ENCODE measurements at regions not wholly inside any gene's neighbourhood (a gene's known extent, or its start where the extent isn't known, plus 50 kb on each side); places are given as distances from the start of the nearest gene placed in this dataset.

DNA sequence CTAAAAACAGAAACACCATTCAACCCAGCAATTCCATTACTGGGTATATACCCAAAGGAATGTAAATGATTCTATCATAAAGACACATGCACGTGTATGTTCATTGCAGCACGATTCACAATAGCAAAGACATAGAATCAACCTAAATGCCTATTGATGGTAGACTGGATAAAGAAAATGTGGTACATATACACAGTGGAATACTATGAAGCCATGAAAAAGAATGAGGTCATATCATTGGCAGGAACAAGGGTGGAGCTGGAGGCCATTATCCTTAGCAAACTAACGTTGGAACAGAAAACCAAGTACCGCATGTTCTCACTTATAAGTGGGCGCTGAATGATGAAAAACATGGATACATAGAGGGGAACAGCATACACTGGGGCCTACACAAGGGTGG is 77.2 kb upstream of the MYOCD start:
- H3K4me3 ChIP-seq (ENCODE audit: low read depth, low read length) = no peak overlapping the region
- TF ChIP-seq, protein P1, sequence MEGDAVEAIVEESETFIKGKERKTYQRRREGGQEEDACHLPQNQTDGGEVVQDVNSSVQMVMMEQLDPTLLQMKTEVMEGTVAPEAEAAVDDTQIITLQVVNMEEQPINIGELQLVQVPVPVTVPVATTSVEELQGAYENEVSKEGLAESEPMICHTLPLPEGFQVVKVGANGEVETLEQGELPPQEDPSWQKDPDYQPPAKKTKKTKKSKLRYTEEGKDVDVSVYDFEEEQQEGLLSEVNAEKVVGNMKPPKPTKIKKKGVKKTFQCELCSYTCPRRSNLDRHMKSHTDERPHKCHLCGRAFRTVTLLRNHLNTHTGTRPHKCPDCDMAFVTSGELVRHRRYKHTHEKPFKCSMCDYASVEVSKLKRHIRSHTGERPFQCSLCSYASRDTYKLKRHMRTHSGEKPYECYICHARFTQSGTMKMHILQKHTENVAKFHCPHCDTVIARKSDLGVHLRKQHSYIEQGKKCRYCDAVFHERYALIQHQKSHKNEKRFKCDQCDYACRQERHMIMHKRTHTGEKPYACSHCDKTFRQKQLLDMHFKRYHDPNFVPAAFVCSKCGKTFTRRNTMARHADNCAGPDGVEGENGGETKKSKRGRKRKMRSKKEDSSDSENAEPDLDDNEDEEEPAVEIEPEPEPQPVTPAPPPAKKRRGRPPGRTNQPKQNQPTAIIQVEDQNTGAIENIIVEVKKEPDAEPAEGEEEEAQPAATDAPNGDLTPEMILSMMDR (IDR thresholded peaks at IDR 0.05; ENCODE audit: low read depth, low read length) = no peak

DNA sequence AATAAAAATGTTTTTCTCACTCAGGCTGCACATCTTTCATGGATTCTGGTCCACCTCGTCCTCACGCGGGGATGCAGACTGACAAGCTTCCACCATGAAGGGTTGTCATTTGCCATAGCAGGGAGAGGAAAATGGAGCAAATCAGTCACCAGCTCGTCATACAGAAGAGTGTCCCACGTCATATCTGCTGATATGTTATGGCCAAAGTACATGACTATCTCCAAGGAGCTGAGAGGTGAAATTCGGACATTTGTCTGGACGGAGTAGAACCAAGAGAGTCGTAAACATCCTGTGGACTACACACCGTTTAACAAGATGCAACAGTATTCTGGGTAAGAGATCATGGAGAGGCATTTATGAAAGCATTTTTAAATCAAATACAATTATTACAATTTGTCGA is 75.3 kb upstream of the MYOCD start:
- TF ChIP-seq, protein P1 (IDR thresholded peaks at IDR 0.05; ENCODE audit: low read depth, low read length) = no peak
- no peak overlapping the region for H3K4me3 ChIP-seq (ENCODE audit: low read depth, low read length)

DNA sequence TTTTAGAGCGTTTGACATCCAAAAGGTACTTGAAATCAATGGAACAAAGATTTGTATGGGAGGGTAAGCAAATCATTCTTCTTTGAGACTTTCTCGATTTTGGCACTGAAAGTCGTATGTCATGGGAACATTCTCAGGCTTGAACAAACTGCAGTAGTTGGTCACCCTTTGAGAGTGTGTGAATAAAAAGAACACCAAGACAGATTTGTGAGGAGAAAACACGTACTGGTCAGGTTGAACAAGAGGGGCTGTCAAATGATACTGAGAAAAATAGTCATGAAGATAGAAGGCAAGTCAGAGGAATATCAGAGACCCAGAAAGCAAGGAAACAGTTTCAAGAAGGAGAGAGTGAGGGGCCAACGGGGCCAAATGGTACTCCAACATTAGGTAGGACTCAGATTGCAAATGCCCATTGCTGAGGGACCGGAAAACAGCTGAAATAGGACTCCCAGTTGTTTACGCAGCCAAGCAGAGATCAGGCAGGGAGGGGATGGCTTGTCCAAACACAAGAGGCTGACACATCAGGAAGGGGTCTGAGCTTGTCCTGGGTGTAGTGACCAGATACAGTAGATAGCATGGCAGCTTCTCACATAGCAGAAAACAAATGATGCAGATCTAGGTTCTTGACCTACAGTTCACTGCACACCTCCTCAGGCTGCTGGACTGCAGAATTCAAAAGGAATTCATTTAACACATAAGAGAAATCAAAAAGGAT is 74.5 kb upstream of the MYOCD start:
- TF ChIP-seq, protein P1 (IDR thresholded peaks at IDR 0.05; ENCODE audit: low read depth, low read length) = no peak

DNA sequence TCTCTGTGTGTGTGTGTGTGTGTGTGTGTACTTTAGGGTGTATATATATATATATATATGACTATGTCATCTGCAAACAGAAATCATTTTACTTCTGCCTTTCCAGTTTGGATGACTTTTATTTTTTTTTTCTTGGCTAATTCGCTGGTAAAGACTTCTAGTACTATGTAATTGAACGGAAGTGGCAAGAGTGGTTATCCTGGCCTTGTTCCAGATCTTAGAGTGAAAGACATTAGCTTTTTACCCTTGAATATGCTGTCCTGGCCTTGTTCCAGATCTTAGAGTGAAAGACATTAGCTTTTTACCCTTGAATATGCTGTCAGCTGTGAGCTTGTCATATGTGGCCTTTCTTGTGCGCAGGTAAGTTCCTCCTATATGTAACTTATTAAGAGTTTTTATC is 72.7 kb upstream of the MYOCD start:
- TF ChIP-seq, protein P1 (IDR thresholded peaks at IDR 0.05; ENCODE audit: low read depth, low read length) = no peak
- H3K4me3 ChIP-seq (ENCODE audit: low read depth, low read length) = no peak overlapping the region

More for the DNA sequence above, 74.5 kb upstream of the MYOCD start:
- no peak overlapping the region; the same call in 1 of the 2 replicates for H3K4me3 ChIP-seq (ENCODE audit: low read depth, low read length)

DNA sequence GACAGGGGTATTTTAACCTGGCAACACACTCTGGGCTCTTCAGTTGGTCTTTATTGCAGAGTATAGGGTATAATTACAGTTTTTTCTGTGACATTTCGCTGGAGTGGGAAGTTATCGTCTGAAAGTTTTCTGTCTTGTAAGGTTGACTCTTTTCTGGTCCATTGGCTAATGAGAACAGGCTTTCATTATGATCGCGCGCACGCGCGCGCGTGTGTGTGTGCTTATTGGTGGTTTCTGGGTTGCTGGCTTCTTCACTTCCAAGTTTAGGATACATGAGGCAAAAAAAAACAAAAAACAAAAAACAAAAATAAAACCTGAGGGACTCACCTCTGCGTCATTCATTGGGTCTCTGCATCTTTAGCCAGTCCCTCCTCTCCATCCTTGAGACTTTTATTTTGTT is 68.7 kb upstream of the MYOCD start:
- no peak overlapping the region for H3K4me3 ChIP-seq (ENCODE audit: low read depth, low read length)
- TF ChIP-seq, protein P1 (IDR thresholded peaks at IDR 0.05; ENCODE audit: low read depth, low read length) = no peak

DNA sequence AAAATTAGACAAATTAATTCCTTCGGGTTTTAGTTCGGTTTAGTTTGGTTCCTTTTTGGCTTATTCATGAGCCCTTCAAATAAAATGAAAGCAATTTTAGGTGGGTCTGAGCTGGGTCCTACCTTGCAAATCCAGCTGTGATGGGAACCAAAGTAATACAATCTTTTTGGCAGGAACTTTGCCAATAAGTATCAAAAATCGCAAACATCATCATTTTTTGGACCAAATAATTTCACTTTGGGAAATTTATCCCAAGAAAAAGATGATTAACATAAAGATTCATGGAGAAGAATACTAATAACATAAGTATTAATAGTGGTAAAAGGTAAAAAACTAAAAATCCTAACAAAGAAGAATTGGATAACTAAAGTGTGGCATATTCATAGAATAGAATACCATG is 67.8 kb upstream of the MYOCD start:
- no peak overlapping the region for H3K4me3 ChIP-seq (ENCODE audit: low read depth, low read length)
- TF ChIP-seq, protein P1 (IDR thresholded peaks at IDR 0.05; ENCODE audit: low read depth, low read length) = no peak

DNA sequence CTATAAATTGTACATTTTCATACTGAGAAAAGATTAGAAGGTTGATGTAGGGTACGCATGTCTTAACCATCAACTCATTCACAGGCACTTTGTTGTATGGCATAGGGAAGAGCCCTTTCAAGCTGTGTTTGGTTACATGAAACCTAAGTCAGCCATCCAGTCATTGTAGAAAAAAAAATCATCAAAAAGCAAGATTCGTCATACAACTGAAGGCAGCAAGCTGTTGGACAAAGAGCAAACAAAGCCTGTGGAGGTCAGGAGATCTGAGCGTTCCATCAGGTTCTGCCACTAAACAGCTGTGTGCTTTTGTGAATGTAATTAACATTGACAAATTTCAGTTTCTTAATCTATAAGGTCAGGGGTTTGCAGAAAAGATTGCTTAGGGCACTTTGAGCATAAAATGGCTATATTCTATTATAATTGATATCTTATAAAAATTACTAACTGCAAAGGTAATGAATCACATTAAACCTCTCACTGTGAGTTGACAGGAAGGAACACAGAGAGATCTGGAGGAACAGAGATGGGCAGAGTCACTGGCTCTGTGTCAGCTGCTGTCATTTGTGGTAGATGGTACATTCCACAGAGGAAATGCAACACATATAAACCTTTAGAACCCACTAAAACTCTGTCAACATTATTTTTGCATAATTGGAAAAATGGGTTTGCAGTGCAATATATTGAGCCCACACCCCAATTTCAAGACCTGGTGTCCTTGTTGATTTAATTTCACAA is 66.3 kb upstream of the MYOCD start:
- H3K4me3 ChIP-seq (ENCODE audit: low read depth, low read length) = no peak overlapping the region
- TF ChIP-seq, protein P1 (IDR thresholded peaks at IDR 0.05; ENCODE audit: low read depth, low read length) = no peak

All from WI38 (cell line).